ENCODE measurements at regions not wholly inside any gene's neighbourhood (a gene's known extent, or its start where the extent isn't known, plus 50 kb on each side); places are given as distances from the start of the nearest gene placed in this dataset.
"Not testable (repeated sequence)": the region's sequence is repeated elsewhere in the genome, so short reads cannot be mapped to it uniquely, and the experiment has no call there.

DNA sequence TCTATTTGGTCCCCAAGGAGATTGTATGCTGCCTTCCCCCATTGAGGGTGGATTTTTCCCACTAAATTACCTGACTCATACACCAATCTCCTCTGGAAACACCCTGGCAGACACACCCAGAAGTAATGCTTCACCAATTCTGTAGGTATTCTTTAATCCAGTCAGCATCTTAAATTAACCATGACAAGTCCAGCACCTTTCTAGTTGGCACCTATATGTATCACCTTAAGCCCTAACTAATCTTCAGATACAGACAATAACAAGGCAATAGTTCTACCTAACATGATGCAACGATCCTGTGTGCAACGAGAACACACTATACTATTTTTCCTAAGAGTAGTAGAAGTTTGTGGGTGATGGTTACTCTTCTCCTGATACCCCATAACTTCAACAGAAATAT is 473.3 kb upstream of the NPAP1 start:
- not testable (repeated sequence) for DNase-seq

GRCh38 chr15:24211742-24212476 is 463.7 kb upstream of the NPAP1 start:
- not testable (repeated sequence) for DNase-seq

DNA sequence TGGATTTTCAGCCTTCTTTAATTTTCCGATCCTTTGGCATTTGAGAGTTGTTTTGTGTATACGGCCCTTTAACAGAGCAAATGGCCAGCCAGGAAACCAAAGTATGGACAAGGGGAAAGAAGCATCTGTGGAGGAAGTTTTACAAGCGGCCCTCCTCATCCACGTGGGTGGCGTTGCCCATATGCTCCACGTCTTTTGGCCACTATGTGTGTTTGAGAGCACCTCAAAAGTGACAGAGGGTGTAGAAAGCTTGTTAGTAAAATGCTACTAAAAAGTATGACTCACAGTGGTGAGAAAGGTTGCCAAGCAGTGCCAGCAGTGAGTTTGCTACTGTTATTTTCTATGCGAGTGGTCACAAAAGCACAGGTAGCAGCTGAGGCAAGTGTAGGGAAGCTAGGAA is 451.8 kb upstream of the NPAP1 start:
- no peak for DNase-seq

- DNase-seq = no peak
These were observed 451.4 kb upstream of the NPAP1 start for GRCh38 chr15:24224161-24224560.

GRCh38 chr15:24228922-24229321 is 446.7 kb upstream of the NPAP1 start:
- not testable (repeated sequence) for DNase-seq

DNA sequence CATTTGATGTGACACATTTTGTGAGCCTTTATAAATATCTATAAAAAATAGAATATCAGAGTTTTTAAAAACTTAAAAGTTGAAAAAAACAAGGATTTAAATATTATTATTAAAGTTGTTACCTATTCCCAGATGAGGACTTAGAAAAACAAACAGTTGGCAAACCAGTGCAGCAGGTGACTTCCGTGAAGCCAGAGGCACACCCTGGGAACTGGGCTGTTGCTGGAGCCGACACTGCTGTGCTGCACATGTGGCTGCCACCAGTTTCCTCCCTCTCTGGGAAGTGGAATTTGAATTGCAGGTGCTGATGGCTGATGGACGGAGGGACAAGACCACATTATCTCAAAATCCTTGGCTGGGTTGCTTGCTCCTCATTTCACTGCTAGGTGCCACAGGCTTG is 442.4 kb upstream of the NPAP1 start:
- DNase-seq = not testable (repeated sequence)

DNA sequence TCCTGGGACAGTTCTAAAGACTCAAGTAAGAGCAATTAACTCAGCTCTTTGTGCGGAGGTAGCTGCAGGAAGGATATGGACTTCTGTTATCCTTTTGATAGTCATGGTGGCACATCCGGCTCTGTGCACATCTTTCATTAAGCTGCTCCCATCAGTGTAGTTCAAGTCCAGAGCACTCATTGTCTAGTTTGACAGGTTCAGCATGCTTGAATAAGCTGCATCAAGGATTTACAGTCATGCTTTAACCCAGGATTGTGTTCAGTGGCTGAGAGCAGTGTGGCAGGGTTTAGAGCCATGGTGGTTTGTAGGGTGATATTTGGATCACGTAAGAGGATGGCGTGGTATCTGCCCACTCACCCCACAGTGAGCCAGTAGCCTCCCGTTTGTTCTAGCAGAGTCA is 435.0 kb upstream of the NPAP1 start:
- DNase-seq = not testable (repeated sequence)

DNA sequence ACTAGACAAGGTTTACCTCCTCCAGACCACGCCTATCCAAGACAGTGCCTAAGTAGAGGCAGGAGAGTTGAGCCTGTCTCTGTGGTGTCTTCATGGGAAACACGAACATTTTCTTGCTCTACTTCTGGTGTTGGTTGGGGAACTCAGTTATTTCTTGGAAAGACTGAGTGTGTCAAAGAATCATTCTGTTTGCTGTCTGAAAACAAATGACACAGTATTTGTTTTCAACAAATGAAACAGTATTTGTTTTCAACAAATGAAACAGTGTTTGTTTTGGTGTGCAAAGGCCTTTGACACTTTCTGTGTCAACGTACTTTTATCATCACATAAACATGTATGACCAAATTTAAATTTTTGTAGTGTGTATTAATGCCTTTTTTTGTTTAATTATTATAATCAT is 416.5 kb upstream of the NPAP1 start:
- not testable (repeated sequence) for DNase-seq

- DNase-seq = not testable (repeated sequence)
These were observed 415.2 kb upstream of the NPAP1 start for GRCh38 chr15:24260407-24260806.

- DNase-seq = not testable (repeated sequence)
These were observed 414.7 kb upstream of the NPAP1 start for GRCh38 chr15:24260854-24261253.

- not testable (repeated sequence) for DNase-seq
These were observed 406.9 kb upstream of the NPAP1 start for GRCh38 chr15:24268536-24269165.

DNA sequence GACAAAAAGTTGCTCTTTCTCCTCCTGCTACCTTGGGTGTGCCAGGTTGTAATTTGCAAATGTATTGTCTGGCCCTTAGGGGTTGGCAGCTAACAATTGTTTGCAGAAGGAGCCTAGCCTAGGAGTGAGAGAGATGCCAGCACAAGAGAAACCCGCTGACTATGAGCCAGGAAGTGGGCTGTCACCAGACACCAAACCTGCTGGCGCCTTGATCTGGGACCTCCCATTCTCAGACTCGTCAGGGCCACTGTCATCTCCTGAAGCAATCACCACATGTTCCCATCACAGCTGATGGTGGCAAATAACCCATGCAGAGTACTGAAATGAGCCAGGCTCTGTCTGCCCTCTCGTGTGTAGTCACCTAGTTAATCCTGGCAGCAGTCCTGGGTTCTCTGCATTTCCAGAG is 406.4 kb upstream of the NPAP1 start:
- DNase-seq = no peak

GRCh38 chr15:24269923-24270322 is 405.7 kb upstream of the NPAP1 start:
- no peak for DNase-seq

DNA sequence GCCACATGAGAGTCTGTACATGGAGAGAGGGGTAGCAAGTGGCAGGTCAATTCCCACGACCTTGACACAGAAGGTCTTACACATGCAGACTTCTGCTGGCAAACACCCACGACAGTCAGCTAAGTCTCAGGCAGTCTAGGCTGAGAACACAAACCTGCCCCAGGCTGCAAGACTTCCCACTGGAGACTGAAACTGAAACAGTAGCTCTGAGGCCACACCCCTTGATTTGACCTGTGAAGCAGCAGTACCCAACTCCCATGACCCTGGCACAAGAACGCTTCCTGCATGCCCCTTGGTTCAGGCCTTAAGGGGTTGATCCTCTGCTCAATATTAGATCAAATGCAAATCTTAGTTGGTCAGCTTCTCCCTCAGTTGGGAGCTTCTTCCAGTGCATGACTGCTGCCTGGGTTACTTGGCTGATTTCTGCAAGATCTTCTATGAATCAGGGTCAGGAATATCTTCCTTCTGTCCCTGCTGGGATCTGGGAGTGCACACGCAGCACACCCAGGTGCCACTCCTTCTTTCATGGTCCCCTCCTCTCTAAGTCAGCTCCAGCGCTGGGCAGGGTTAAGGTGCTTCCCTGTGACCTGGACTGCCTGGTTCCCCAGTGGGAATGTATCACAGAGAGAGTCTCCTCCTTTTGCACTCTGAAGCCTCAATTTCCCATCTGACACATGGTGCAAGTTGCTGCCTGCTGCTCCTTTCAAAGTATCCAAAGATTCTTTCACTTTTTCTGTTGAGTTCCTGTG is 403.9 kb upstream of the NPAP1 start:
- DNase-seq = peak; percentile 13

DNA sequence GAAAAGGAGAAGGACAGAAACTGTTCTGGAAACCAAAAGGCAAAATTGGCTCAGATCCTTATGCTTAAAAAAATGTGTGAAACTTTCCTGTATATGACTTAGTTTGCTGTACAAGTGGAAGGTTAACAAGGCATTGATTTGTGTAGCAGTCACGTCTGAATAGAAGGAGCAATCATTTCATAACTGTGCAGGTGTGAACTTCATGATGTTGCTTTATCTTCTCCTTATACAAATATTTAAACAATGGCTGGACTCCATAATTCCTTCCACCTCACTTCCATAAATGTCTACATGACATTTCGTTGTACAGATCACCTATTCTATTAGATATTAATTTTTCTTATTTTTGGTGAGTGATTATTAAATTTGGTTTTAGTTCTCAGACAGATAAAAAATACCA is 382.7 kb upstream of the NPAP1 start:
- DNase-seq = no peak

- DNase-seq = not testable (repeated sequence)
These were observed 374.7 kb upstream of the NPAP1 start for GRCh38 chr15:24300804-24301368.

DNA sequence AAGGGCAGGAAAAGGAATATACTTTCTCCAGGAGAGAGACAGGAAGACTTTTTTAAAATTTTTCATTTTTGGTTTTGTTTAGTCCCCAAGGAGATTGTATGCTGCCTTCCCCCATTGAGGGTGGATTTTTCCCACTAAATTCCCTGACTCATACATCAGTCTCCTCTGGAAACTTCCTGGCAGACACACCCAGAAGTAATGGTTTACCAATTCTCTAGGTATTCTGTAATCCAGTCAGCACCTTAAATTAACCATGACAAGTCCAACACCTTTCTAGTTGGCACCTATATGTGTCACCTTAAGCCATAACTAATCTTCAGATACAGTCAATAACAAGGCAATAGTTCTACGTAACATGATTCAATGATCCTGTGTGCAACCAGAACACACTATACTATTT is 373.6 kb upstream of the NPAP1 start:
- not testable (repeated sequence) for DNase-seq

DNA sequence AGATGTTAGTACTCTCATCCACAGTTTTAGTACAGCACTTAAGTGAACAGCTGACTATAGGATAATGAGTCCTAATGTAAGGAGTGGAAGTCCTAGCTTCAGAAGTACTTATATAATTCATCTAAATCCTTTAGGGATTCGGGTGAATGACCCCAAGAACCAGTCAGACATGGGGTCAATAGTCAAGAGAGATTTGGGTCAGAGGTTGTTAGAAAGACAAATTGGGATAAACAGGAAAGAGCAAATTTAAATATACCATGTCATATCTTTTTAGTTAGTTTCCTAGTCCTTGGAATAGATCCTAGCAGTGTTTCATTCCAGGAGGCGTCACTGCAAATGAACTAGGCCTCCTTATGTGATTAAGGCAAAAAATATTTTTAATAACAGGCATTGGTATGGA is 370.8 kb upstream of the NPAP1 start:
- not testable (repeated sequence) for DNase-seq

- not testable (repeated sequence) for DNase-seq
These were observed 369.9 kb upstream of the NPAP1 start for GRCh38 chr15:24305643-24306042.

DNA sequence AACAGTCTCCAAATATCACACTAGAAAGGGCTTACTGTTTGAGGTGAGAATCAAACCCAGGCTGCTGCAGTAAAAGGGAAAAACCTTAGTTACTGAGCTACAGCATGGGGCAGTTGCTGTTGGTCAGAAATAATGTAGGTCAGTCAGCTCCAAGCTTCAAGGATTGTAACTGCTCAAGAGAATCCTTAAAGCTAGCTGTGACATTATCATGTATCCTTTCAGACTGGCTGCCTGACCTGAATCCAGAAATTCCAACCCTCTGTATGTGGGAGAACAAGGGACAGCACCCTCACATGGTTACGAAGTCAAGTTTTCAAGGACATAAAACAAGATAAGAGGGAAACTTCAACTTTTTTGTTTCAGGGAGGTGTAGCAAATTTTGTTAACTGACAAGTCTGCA is 365.9 kb upstream of the NPAP1 start:
- not testable (repeated sequence) for DNase-seq

- DNase-seq = not testable (repeated sequence)
These were observed 363.9 kb upstream of the NPAP1 start for GRCh38 chr15:24311692-24312091.

GRCh38 chr15:24316326-24316725 is 359.2 kb upstream of the NPAP1 start:
- peak; percentile 26 for DNase-seq

- no peak for DNase-seq
These were observed 356.6 kb upstream of the NPAP1 start for GRCh38 chr15:24318981-24319380.

All from OCI-M1 (cell line).